NT2/D1 (cell line): ENCODE measurements at regions not wholly inside any gene's neighbourhood (a gene's known extent, or its start where the extent isn't known, plus 50 kb on each side); places are given as distances from the start of the nearest gene placed in this dataset.

Experiments
- SUZ12 ChIP-seq: IDR thresholded peaks from 2 replicates; pipeline ENCODE4 v1.6.1; 2011; ENCODE audit not compliant: insufficient read length, insufficient read depth; ENCODE audit errors: extremely low read depth
- YY1 ChIP-seq: IDR thresholded peaks from 2 replicates; pipeline ENCODE4 v1.6.1; 2011; ENCODE audit not compliant: insufficient read length, insufficient read depth
- ZNF274 ChIP-seq: IDR thresholded peaks from 2 replicates; pipeline ENCODE4 v1.6.1; 2011; ENCODE audit warnings: mild to moderate bottlenecking, low read depth, low read length

- no peak for TF ChIP-seq YY1
- no peak for TF ChIP-seq ZNF274
- no peak for TF ChIP-seq SUZ12
These were observed 272.6 kb downstream of the TRIML1 start for GRCh38 chr4:188411805-188412204.
